Ecto neural progenitor cell (in vitro differentiated cells): ENCODE measurements at regions not wholly inside any gene's neighbourhood (a gene's known extent, or its start where the extent isn't known, plus 50 kb on each side); places are given as distances from the start of the nearest gene placed in this dataset.

ENCODE experiments used
- DNase-seq: peaks from one replicate; pipeline ENCODE4 v3.0.0-alpha.2; 2018; ENCODE audit warnings: low spot score

- DNase-seq = no peak
These were observed 139.0 kb upstream of the HS3ST3A1 start for GRCh38 chr17:13740686-13741085.

GRCh38 chr17:13741744-13742143, 140.0 kb upstream of the HS3ST3A1 start:
- no peak for DNase-seq

- no peak for DNase-seq
These were observed 142.2 kb upstream of the HS3ST3A1 start for GRCh38 chr17:13743906-13744305.

- DNase-seq = no peak
These were observed 144.7 kb upstream of the HS3ST3A1 start for GRCh38 chr17:13746404-13746803.

GRCh38 chr17:13749166-13749890, 147.6 kb upstream of the HS3ST3A1 start:
- DNase-seq = no peak

- no peak for DNase-seq
These were observed 148.1 kb upstream of the HS3ST3A1 start for GRCh38 chr17:13749891-13750235.

GRCh38 chr17:13750816-13751793, 149.4 kb upstream of the HS3ST3A1 start:
- DNase-seq = no peak

GRCh38 chr17:13753154-13753553, 151.4 kb upstream of the HS3ST3A1 start:
- DNase-seq = no peak

- DNase-seq = no peak
These were observed 152.0 kb upstream of the HS3ST3A1 start for GRCh38 chr17:13753771-13754170.

GRCh38 chr17:13755851-13756250, 154.1 kb upstream of the HS3ST3A1 start:
- no peak for DNase-seq

- DNase-seq = no peak
These were observed 155.0 kb upstream of the HS3ST3A1 start for GRCh38 chr17:13756763-13757162.

- no peak for DNase-seq
These were observed 156.1 kb upstream of the HS3ST3A1 start for GRCh38 chr17:13757871-13758270.

- DNase-seq = no peak
These were observed 158.0 kb upstream of the HS3ST3A1 start for GRCh38 chr17:13759518-13760335.

- DNase-seq = no peak
These were observed 159.4 kb upstream of the HS3ST3A1 start for GRCh38 chr17:13761038-13761603.

GRCh38 chr17:13765701-13766100, 164.0 kb upstream of the HS3ST3A1 start:
- DNase-seq = no peak

- no peak for DNase-seq
These were observed 169.0 kb upstream of the HS3ST3A1 start for GRCh38 chr17:13770702-13771101.

- DNase-seq = no peak
These were observed 173.7 kb upstream of the HS3ST3A1 start for GRCh38 chr17:13775450-13775849.

GRCh38 chr17:13776027-13776551, 174.4 kb upstream of the HS3ST3A1 start:
- no peak for DNase-seq

GRCh38 chr17:13777003-13777402, 175.3 kb upstream of the HS3ST3A1 start:
- DNase-seq = no peak

- DNase-seq = no peak
These were observed 182.8 kb upstream of the HS3ST3A1 start for GRCh38 chr17:13784434-13785095.

GRCh38 chr17:13785981-13786598, 184.4 kb upstream of the HS3ST3A1 start:
- DNase-seq = no peak
